GM12872 (cell line): ENCODE measurements at regions not wholly inside any gene's neighbourhood (a gene's known extent, or its start where the extent isn't known, plus 50 kb on each side); places are given as distances from the start of the nearest gene placed in this dataset.

Experiments used
- CTCF ChIP-seq: IDR thresholded peaks from 3 replicates; pipeline ENCODE4 v1.5.1; 2011; ENCODE audit warnings: low read depth, mild to moderate bottlenecking, low read length, moderate library complexity; ENCODE audit not compliant: insufficient read depth

GRCh38 chr3:80278056-80278455 lies 510.3 kb upstream of the ROBO1 start:
- TF ChIP-seq CTCF: no peak

GRCh38 chr3:80275120-80275519 lies 507.3 kb upstream of the ROBO1 start:
- TF ChIP-seq CTCF: no peak

- no peak for TF ChIP-seq CTCF
These were observed 495.5 kb upstream of the ROBO1 start for GRCh38 chr3:80263260-80263659.

- TF ChIP-seq CTCF: no peak
These were observed 493.3 kb upstream of the ROBO1 start for GRCh38 chr3:80261082-80261481.

- no peak for TF ChIP-seq CTCF
These were observed 491.9 kb upstream of the ROBO1 start for GRCh38 chr3:80259736-80260135.

- no peak for TF ChIP-seq CTCF
These were observed 484.3 kb upstream of the ROBO1 start for GRCh38 chr3:80252113-80252512.

GRCh38 chr3:80247766-80248165 lies 480.0 kb upstream of the ROBO1 start:
- no peak for TF ChIP-seq CTCF

- no peak for TF ChIP-seq CTCF
These were observed 476.6 kb upstream of the ROBO1 start for GRCh38 chr3:80244390-80244789.
